AG09309 (cell line): ENCODE measurements at regions not wholly inside any gene's neighbourhood (a gene's known extent, or its start where the extent isn't known, plus 50 kb on each side); places are given as distances from the start of the nearest gene placed in this dataset.

Experiments used
- DNase-seq: peaks from one replicate; pipeline ENCODE4 v3.0.0-alpha.2; 2010; ENCODE audit warnings: low read depth
- H3K4me3 ChIP-seq: 2 replicates; pipeline ENCODE4 v1.5.1; 2011; ENCODE audit warnings: mild to moderate bottlenecking, low read depth, low read length, moderate library complexity; ENCODE audit not compliant: control insufficient read depth
- TF ChIP-seq, protein P1 (sequence below): IDR thresholded peaks from 2 replicates; pipeline ENCODE4 v1.5.1; 2011; ENCODE audit warnings: mild to moderate bottlenecking, low read depth, low read length, inconsistent platforms; ENCODE audit not compliant: insufficient read depth, control insufficient read depth; ENCODE audit errors: missing control alignments

DNA sequence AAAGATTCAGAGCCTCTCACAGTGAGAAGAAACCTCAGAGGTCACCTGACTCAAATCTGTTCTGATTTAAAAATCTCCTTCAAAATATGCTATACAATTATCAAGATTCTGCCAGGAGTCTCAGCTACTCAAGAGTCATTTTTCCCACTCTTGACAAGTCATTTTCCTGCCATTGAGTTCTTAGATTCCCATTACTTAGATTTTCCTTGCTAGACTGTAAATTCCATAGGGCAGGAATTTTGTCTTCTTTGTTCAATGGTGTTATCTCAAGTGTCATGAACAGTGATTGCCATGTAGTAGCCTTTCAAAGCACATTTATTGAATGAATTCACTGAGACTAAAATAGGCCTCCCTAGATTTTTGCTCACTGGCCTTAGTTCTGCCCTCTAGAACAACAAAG, 95.9 kb downstream of the PCTP start:
- TF ChIP-seq, protein P1, sequence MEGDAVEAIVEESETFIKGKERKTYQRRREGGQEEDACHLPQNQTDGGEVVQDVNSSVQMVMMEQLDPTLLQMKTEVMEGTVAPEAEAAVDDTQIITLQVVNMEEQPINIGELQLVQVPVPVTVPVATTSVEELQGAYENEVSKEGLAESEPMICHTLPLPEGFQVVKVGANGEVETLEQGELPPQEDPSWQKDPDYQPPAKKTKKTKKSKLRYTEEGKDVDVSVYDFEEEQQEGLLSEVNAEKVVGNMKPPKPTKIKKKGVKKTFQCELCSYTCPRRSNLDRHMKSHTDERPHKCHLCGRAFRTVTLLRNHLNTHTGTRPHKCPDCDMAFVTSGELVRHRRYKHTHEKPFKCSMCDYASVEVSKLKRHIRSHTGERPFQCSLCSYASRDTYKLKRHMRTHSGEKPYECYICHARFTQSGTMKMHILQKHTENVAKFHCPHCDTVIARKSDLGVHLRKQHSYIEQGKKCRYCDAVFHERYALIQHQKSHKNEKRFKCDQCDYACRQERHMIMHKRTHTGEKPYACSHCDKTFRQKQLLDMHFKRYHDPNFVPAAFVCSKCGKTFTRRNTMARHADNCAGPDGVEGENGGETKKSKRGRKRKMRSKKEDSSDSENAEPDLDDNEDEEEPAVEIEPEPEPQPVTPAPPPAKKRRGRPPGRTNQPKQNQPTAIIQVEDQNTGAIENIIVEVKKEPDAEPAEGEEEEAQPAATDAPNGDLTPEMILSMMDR: no peak
- no peak overlapping the region for H3K4me3 ChIP-seq
- DNase-seq: no peak

DNA sequence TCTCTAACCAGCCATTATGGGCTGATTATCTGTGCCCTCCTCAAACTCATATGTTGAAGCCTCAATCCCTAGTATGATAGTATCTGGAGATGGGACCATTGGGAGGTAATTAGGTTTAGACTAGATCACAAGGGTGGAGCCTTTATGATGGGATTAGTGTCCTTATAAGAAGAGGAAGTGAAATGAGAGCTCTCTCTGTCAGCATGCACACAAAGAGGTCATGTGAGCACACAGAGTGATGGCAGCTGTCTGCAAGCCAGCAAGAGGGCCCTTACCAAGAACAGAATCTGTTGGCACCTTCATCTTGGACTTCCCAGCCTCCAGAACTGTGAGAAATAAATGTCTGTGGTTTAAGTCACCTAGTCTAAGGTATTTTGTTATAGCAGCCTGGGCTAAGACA, 101.9 kb downstream of the PCTP start:
- no peak overlapping the region for H3K4me3 ChIP-seq
- no peak for DNase-seq
- TF ChIP-seq, protein P1: no peak

DNA sequence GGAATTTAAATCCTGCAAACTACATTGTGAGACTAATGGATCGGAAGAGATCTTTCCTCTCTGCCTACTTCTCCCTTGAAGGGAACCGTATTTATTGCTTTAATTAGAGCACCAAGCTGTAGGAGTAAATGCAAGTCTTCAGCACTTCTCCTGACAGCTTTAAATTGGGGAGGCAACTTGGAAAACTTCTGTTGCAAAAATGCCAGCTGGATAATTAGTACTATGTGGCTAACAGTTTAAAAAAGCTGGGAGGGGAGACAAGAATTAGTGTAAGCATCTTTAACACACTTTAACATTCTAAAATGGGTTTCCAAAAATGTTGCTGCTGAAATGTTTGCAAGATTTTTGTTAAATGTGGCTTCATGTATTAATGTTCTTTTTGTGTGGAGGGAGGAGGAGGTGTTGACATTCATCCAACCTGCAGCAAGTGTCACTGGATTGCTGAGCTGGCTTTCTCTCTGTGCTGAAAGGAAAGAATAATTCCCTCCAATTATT, 108.5 kb downstream of the PCTP start:
- TF ChIP-seq, protein P1: no peak
- no peak for DNase-seq
- no peak overlapping the region for H3K4me3 ChIP-seq

DNA sequence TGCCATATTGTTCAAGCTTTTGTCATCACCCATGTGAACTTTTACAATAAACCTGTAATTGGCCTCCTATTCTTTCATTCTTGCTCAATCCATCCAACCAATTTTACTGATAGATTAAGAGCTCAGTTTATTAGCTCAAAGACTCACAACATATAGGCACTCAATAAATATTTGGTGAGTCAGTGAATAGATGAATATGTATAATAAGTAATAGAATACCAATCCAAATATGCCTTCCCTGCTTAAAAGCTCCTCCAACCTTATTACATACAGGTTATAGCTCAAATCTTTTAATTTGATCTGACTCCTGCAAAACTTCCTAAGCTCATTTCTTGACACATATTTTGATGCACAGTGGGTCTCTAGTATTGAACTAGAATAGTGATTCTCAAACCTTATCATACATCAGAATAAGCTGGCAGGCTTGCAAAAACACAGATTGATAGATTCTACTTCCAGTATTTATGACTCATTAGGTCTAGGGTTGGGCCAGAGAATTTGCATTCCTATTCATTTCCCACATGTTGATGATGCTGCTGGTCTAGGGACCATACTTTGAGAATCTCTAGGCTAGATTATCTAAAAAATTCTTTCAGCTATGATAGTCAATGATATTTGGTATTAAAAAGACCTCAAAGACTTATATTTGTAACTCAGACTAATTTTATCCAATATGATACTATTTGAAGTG, 114.4 kb downstream of the PCTP start:
- no peak for DNase-seq
- H3K4me3 ChIP-seq: no peak overlapping the region
- TF ChIP-seq, protein P1: no peak

DNA sequence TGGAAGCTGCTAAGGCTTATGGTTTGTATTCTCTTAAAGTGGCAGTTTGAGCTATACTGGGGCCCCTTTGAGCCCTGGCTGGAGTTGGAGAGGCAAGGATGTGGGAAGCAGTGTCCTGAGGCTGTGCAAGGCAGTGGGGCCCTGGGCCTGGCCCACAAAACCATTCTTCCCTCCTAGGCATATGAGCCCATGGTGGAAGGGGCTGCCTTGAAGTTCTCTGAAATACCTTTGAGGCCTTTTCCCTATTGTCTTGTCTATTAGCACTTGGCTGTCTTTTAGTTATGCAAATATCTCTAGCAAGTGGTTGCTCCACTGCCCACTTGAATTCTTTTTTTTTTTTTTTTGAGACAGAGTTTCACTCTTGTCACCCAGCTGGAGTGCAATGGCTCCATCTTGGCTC, 119.2 kb downstream of the PCTP start:
- TF ChIP-seq, protein P1: no peak

DNA sequence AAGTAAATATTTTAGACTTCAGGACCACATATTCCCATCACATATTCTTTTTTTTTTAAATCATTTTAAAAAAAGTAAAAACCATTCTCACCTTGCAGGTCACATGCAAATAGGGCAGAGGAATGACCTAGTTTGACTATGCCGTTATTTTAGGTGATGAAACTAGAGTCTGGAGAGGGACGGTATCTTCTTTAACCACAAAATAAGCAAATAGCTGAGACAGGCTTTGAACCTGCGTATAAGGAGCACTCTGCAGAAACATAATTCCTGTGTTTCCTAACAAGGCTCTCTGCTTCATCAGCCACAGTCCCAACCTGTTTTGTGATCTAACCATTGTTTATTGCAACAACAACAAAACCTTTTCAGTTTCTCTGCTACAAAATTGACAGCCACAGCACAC, 121.5 kb downstream of the PCTP start:
- DNase-seq: no peak
- no peak overlapping the region for H3K4me3 ChIP-seq
- TF ChIP-seq, protein P1: no peak

More for the DNA sequence above, 119.2 kb downstream of the PCTP start:
- H3K4me3 ChIP-seq: no peak overlapping the region
- no peak for DNase-seq
